KMS-11 (cell line): ENCODE measurements at regions not wholly inside any gene's neighbourhood (a gene's known extent, or its start where the extent isn't known, plus 50 kb on each side); places are given as distances from the start of the nearest gene placed in this dataset.

Source experiments
- H2AFZ ChIP-seq: fragments of 200-600 bp; sonication (generic); 2 replicates; pipeline ENCODE4 v1.6.1; 2016; ENCODE audit warnings: antibody characterized with exemption, mixed run types, low read depth
- H3K27ac ChIP-seq: fragments of 200-600 bp; sonication (generic); 2 replicates; pipeline ENCODE4 v1.6.1; 2016; ENCODE audit warnings: mild to moderate bottlenecking, mixed run types
- H3K27me3 ChIP-seq: fragments of 200-600 bp; sonication (generic); 2 replicates; pipeline ENCODE4 v1.6.1; 2017; ENCODE audit warnings: mild to moderate bottlenecking, low read depth, mixed run types, moderate library complexity; ENCODE audit not compliant: insufficient read depth
- H3K36me3 ChIP-seq: fragments of 200-600 bp; sonication (generic); 2 replicates; pipeline ENCODE4 v1.6.1; 2017; ENCODE audit warnings: mild to moderate bottlenecking, mixed run types; ENCODE audit not compliant: insufficient read depth
- H3K4me1 ChIP-seq: fragments of 200-600 bp; sonication (generic); 2 replicates; pipeline ENCODE4 v1.6.1; 2016; ENCODE audit warnings: mild to moderate bottlenecking, low read depth, mixed run types; ENCODE audit not compliant: poor library complexity, severe bottlenecking
- H3K4me2 ChIP-seq: fragments of 200-600 bp; sonication (generic); 2 replicates; pipeline ENCODE4 v1.7.0; 2016; ENCODE audit warnings: mild to moderate bottlenecking, mixed run types
- H3K4me3 ChIP-seq: fragments of 200-600 bp; sonication (generic); IDR thresholded peaks from 2 replicates; pipeline ENCODE4 v1.6.1; 2017; ENCODE audit warnings: low read depth, low read length, mixed read lengths; ENCODE audit not compliant: insufficient read depth
- H3K79me2 ChIP-seq: fragments of 200-600 bp; sonication (generic); 2 replicates; pipeline ENCODE4 v1.6.1; 2016; ENCODE audit warnings: low read depth, mixed run types; ENCODE audit not compliant: insufficient read depth
- H3K9ac ChIP-seq: fragments of 200-600 bp; sonication (generic); 2 replicates; pipeline ENCODE4 v1.6.1; 2016; ENCODE audit warnings: mild to moderate bottlenecking, mixed run types
- H4K20me1 ChIP-seq: fragments of 200-600 bp; sonication (generic); 2 replicates; pipeline ENCODE4 v1.6.1; 2016; ENCODE audit warnings: mild to moderate bottlenecking, mixed run types; ENCODE audit not compliant: insufficient read depth
- TF ChIP-seq, protein P1 (sequence below): fragments of 200-600 bp; sonication (generic); conservative IDR thresholded peaks from 2 replicates; pipeline ENCODE4 v1.6.1; 2017; ENCODE audit warnings: low read depth, mild to moderate bottlenecking, antibody characterized with exemption, low read length, moderate library complexity, mixed read lengths

DNA sequence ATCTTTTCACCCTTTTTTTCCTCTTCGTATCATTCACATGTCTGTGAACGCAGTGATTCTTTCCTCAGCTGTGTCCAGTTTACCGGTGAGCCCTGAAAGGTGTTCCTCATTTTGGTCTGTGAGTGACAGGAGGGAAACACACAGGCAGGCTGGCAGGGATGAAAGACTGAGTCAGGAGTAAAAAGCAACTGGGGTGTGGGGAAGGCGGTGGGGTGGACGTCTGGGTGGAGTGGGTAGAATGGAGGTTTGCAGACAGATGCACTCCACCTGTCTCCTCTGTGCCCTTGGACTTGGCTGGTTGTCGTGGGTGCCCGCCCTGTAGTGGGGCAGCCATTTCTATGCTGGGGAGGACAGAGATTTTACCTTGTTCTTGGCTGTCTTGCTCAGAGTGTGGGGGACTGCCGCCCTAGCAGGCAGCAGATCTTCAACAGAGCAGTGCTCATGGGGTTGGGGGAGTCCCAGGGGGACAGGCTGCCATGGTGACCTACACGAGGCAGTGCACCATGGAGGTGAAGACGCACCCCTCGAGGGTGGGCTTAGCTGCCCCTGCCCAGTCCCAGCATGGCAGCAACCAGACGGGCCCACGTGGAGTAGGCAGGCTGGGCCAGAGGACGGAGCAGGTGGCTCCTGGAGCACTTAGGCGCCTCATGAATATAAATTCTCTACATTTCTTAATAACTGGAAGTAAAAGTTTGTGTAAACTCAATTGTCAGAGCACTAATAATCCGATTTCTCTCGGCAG, 603.7 kb downstream of the TBC1D22A start:
- Histone ChIP-seq H4K20me1 (no peaks in the 10 kb centered on the region), H3K4me2 (no peak overlapping the region), H2AFZ (no peak overlapping the region), H3K9ac (no peak overlapping the region), H3K27ac (no peak overlapping the region), H3K27me3 (no peaks in the 10 kb centered on the region), H3K4me3 (no peak overlapping the region), H3K4me1 (no peaks in the 10 kb centered on the region), H3K79me2 (no peaks in the 10 kb centered on the region), H3K36me3 (no peaks in the 10 kb centered on the region)
- TF ChIP-seq, protein P1, sequence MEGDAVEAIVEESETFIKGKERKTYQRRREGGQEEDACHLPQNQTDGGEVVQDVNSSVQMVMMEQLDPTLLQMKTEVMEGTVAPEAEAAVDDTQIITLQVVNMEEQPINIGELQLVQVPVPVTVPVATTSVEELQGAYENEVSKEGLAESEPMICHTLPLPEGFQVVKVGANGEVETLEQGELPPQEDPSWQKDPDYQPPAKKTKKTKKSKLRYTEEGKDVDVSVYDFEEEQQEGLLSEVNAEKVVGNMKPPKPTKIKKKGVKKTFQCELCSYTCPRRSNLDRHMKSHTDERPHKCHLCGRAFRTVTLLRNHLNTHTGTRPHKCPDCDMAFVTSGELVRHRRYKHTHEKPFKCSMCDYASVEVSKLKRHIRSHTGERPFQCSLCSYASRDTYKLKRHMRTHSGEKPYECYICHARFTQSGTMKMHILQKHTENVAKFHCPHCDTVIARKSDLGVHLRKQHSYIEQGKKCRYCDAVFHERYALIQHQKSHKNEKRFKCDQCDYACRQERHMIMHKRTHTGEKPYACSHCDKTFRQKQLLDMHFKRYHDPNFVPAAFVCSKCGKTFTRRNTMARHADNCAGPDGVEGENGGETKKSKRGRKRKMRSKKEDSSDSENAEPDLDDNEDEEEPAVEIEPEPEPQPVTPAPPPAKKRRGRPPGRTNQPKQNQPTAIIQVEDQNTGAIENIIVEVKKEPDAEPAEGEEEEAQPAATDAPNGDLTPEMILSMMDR = no peak

DNA sequence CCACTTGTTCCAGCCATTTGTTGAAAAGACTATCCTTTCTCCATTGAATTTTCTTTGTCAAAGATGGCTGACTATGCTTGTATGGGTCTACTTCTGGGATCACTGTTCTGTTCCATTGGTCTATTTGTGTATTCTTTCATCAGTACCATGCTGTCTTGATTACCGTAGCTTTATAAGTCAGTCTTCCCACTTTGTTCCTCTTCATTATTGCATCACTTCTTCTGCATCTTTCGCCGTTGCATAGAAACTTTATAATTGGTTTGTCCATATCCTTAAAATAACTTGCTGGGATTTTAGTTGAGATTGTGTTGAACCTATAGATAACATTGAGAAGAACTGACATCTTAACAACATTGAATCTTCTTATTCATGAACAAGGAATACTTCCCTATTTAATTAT, 598.8 kb downstream of the TBC1D22A start:
- H3K27ac ChIP-seq = no peak overlapping the region
- H3K27me3 ChIP-seq = no peaks in the 10 kb centered on the region; the same call in 1 of the 2 replicates
- no peak overlapping the region for H3K4me2 ChIP-seq
- H3K36me3 ChIP-seq = no peaks in the 10 kb centered on the region
- H3K9ac ChIP-seq = no peak overlapping the region
- H4K20me1 ChIP-seq = no peaks in the 10 kb centered on the region
- no peaks in the 10 kb centered on the region for H3K4me1 ChIP-seq
- no peaks in the 10 kb centered on the region for H3K79me2 ChIP-seq
- TF ChIP-seq, protein P1 = no peak
- no peak overlapping the region for H2AFZ ChIP-seq
- no peak overlapping the region for H3K4me3 ChIP-seq

DNA sequence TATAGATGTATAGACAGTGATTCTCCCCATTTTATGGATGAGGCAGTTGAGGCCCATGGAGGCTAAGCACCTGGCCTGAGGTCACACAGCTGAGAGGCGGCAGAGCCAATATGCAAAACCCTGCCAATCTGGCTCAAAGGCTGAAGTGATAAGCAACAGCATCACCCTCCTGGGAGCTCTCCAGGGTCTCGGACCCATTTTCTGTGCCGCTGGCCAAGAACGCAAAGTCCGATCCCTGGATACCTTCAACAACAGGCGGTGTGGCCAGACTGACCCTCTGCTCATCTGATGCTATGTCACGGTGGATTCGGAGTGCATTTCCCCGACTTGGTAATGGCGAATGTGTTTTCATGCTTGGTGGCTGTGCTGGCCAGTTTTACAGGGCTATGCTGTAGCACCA, 595.0 kb downstream of the TBC1D22A start:
- no peaks in the 10 kb centered on the region for H3K79me2 ChIP-seq
- H3K4me2 ChIP-seq = no peak overlapping the region
- H3K36me3 ChIP-seq = no peaks in the 10 kb centered on the region
- H2AFZ ChIP-seq = no peak overlapping the region
- H4K20me1 ChIP-seq = no peaks in the 10 kb centered on the region
- H3K4me3 ChIP-seq = no peak overlapping the region
- H3K9ac ChIP-seq = no peak overlapping the region
- TF ChIP-seq, protein P1 = no peak
- no peaks in the 10 kb centered on the region; the same call in 1 of the 2 replicates for H3K27me3 ChIP-seq
- no peak overlapping the region for H3K27ac ChIP-seq
- no peaks in the 10 kb centered on the region for H3K4me1 ChIP-seq

GRCh38 chr22:47357086-47357485, 594.6 kb downstream of the TBC1D22A start:
- Histone ChIP-seq H3K4me1 (no peaks in the 10 kb centered on the region), H3K4me2 (no peak overlapping the region), H3K27ac (no peak overlapping the region), H3K79me2 (no peaks in the 10 kb centered on the region), H3K36me3 (no peaks in the 10 kb centered on the region), H2AFZ (no peak overlapping the region), H3K4me3 (no peak overlapping the region), H3K9ac (no peak overlapping the region), H3K27me3 (no peaks in the 10 kb centered on the region; the same call in 1 of the 2 replicates), H4K20me1 (no peaks in the 10 kb centered on the region)
- TF ChIP-seq, protein P1 = no peak
